NCI-H69 (cell line): ENCODE measurements at regions not wholly inside any gene's neighbourhood (a gene's known extent, or its start where the extent isn't known, plus 50 kb on each side); places are given as distances from the start of the nearest gene placed in this dataset.
"Not testable (repeated sequence)": the region's sequence is repeated elsewhere in the genome, so short reads cannot be mapped to it uniquely, and the experiment has no call there.

Experiments
- DNase-seq: peaks from one replicate; lab custom pipeline; 2025; lab: John Stamatoyannopoulos, UW

- DNase-seq, result no peak
These were observed 69.6 kb downstream of the SERTM2 start for GRCh38 chrX:111581086-111581485.

GRCh38 chrX:111585337-111585736 lies 73.9 kb downstream of the SERTM2 start:
- peak; percentile 94 for DNase-seq

GRCh38 chrX:111594348-111594877 lies 83.0 kb downstream of the SERTM2 start:
- DNase-seq, result not testable (repeated sequence)

- DNase-seq, result no peak
These were observed 83.0 kb upstream of the ALG13 start for GRCh38 chrX:111597967-111598366.

- DNase-seq, result peak; percentile 4
These were observed 72.2 kb upstream of the ALG13 start for GRCh38 chrX:111608724-111609123.

DNA sequence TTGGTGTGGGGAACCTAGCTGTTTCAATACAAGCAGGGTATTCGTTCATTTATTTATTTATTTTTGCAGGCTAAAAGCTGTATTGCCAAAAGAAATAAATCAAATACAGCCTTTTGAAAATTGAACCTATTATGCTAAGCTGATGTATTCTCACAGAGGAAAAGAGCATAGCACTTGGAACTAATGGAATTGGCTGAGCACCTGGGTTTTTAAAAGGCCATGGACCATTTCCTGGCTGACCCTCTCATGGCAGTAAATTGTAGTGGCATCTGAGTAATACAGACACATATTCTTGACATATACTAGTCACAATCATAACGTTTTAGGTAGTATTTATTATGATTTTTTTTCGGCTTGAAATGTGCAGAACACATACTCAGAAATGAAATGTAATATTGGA lies 71.8 kb upstream of the ALG13 start:
- peak; percentile 25 for DNase-seq

GRCh38 chrX:111615227-111615626 lies 65.7 kb upstream of the ALG13 start:
- DNase-seq, result no peak

GRCh38 chrX:111616786-111617185 lies 64.2 kb upstream of the ALG13 start:
- DNase-seq, result no peak

GRCh38 chrX:111620084-111620483 lies 60.9 kb upstream of the ALG13 start:
- not testable (repeated sequence) for DNase-seq

GRCh38 chrX:111624169-111624568 lies 56.8 kb upstream of the ALG13 start:
- DNase-seq, result no peak

- DNase-seq, result not testable (repeated sequence)
These were observed 53.7 kb upstream of the ALG13 start for GRCh38 chrX:111627256-111627655.
